Spleen (tissue), 11 donors: ENCODE measurements at regions not wholly inside any gene's neighbourhood (a gene's known extent, or its start where the extent isn't known, plus 50 kb on each side); places are given as distances from the start of the nearest gene placed in this dataset.

ENCODE experiments used
- DNase-seq: peaks from one replicate; pipeline ENCODE4 v3.0.0-alpha.2; 2020
- H3K27ac ChIP-seq, 8 donors: fragments of 200-600 bp; sonication (generic) in 7 of 8; 1 replicate in 4 of 8; 2 replicates in 4 of 8; pipeline versions ENCODE4 v1.5.0 to v1.8.0; 2016 to 2021; ENCODE audit warnings: inconsistent platforms in 4 of 8, mild to moderate bottlenecking in 4 of 8, moderate library complexity in 1 of 8
- H3K27me3 ChIP-seq, 7 donors: fragments of 200-600 bp; sonication (generic) in 6 of 7; replicated peaks in 1 of 7; 1 replicate in 4 of 7; 2 replicates in 3 of 7; pipeline versions ENCODE4 v1.5.0 to v1.8.0; 2016 to 2021; ENCODE audit warnings: inconsistent platforms in 3 of 7, mild to moderate bottlenecking in 1 of 7
- H3K36me3 ChIP-seq, 6 donors: fragments of 200-600 bp; sonication (generic) in 5 of 6; 1 replicate in 4 of 6; 2 replicates in 2 of 6; pipeline versions ENCODE4 v1.5.0 to v1.8.0; 2016 to 2021; ENCODE audit warnings: inconsistent platforms in 2 of 6
- H3K4me1 ChIP-seq, 6 donors: fragments of 200-600 bp; sonication (generic) in 5 of 6; 1 replicate in 3 of 6; 2 replicates in 3 of 6; pipeline versions ENCODE4 v1.5.0 to v1.8.0; 2016 to 2021; ENCODE audit warnings: inconsistent platforms in 3 of 6
- H3K4me3 ChIP-seq, 8 donors: fragments of 200-600 bp; sonication (generic) in 7 of 8; 1 replicate in 4 of 8; 2 replicates in 4 of 8; pipeline versions ENCODE4 v1.5.0 to v1.8.0; 2016 to 2021; ENCODE audit warnings: inconsistent platforms in 4 of 8, mild to moderate bottlenecking in 4 of 8, moderate library complexity in 2 of 8
- H3K9me3 ChIP-seq, 8 donors: fragments of 200-600 bp; sonication (generic) in 7 of 8; 1 replicate in 4 of 8; 2 replicates in 4 of 8; pipeline versions ENCODE4 v1.5.0 to v1.8.0; 2016 to 2021; ENCODE audit warnings: inconsistent platforms in 4 of 8
- CTCF ChIP-seq, 11 experiments: fragments of 200-600 bp in 7 of 11; fragments of 450-650 bp in 4 of 11; sonication (generic) in 4 of 11; IDR thresholded peaks in 8 of 11; conservative IDR thresholded peaks in 3 of 11; 1 replicate in 7 of 11; 2 replicates in 4 of 11; pipeline versions ENCODE4 v1.4.0 to v1.8.0; 2016 to 2021; ENCODE audit warnings: antibody characterized with exemption in 11 of 11, inconsistent platforms in 4 of 11, mild to moderate bottlenecking in 1 of 11
- POLR2A ChIP-seq, 3 donors: fragments of 450-650 bp; IDR thresholded peaks; one replicate each; pipeline ENCODE4 v1.5.1; 2017; ENCODE audit warnings: antibody characterized with exemption in 3 of 3, mild to moderate bottlenecking in 1 of 3
- POLR2AphosphoS5 ChIP-seq, 3 donors: sonication (generic); formaldehyde crosslinking; IDR thresholded peaks; one replicate each; pipeline ENCODE4 v1.5.1; 2017; ENCODE audit warnings: antibody characterized with exemption in 3 of 3
- WGBS, 5 donors: extraction: QIAGEN DNeasy Blood & Tissue Kit in 3 of 5; methylation state at CpG; one replicate each; pipeline versions ENCODE4 v1.1.5 to v1.1.7; 2013 to 2018; 5-methylcytosine and 5-hydroxymethylcytosine counted together
- intact Hi-C: fragments of 100-400 bp; cut with DNase I; formaldehyde crosslinking; loops from one replicate; pipeline ENCODE4 v1.15.0; 2023; ENCODE audit warnings: low total_unique reads
- donor health status: healthy with polysubstance abuse.
- donor health status: DM: no; HTN: no; CAD: no; lungs with moderate emphysema.
- donor health status: DM: no; HTN: no; CAD: no.
- donor health status: Bipolar disorder and iron deficiency.
- donor health status: healthy.
- donor health status: DM: no; HTN: no; CAD: no.
- donor health status: DM: yes; HTN: yes; CAD: no.

DNA sequence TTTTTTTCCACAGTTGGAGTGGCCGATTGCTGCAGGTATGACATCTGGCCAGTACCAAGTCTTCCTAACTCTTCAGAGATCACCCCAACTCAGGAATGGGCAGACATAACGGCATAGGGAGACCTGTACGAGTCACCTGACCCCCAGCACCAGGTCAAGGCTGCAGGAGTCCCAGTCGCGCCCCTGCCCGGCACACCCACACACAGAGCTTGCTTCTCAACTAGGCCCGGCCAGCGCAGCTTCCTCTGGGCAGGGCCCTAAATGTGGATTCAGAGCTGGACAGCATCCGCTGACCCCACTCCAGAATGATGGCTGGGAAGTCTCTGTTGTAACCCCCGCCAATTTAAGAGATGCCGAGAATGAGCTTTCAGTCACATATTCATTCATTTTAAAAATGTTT is 58.8 kb upstream of the CLDN14 start:
- H3K27ac ChIP-seq, result no peak overlapping the region
- H3K36me3 ChIP-seq, result no peaks in the 10 kb centered on the region
- H3K4me3 ChIP-seq, result no peak overlapping the region
- peaks cover 0 to 5% (median 0%) of the 10 kb centered on the region in 6 donors for H3K4me1 ChIP-seq
- DNase-seq, result no peak
- no peaks in the 10 kb centered on the region for H3K9me3 ChIP-seq
- TF ChIP-seq POLR2A (IDR thresholded peaks at IDR 0.05) (no peak), POLR2AphosphoS5 (IDR thresholded peaks at IDR 0.05) (no peak), CTCF (IDR thresholded peaks at IDR 0.05 in 8 of 11, conservative IDR thresholded peaks at IDR 0.05 in 3 of 11) (no peak)
- peaks cover 0 to 45% (median 7%) of the 10 kb centered on the region in 7 donors for H3K27me3 ChIP-seq
- intact Hi-C loops, result no loop called here
- WGBS, 5 donors, result 83 to 93% (median 89%) methylated on average over 11 of the region's 11 CpGs

DNA sequence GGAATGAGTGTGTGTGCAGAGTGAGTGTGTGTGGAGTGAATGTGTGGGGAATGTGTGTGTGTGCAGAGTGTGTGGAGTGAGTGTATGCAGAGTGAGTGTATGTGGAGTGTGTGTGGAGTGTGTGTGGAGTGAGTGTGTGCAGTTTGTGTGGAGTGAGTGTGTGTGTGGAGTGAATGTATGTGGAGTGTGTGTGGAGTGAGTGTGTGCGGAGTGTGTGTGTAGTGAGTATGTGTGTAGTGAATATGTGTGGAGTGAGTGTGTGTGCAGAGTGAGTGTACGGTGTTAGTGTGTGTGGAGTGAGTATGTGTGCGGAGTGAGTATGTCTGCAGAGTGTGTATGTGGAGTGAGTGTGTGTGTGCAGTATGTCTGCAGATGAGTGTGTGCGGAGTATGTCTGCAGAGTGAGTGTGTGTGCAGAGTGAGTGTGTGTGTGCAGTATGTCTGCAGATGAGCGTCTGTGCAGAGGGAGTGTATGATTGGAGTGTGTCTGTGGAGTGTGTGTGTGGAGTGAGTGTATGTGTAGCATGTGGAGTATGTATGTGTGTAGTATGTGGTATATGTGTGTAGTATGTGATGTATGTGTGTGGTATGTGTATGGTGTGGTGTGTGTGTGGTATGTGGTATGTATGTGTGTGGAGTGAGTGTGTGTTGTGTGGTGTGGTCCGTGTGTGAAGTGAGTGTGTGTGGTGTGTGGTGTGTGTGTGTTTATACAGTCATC is 59.7 kb upstream of the CLDN14 start:
- Histone ChIP-seq H3K27me3 (peaks cover 0 to 45% (median 7%) of the 10 kb centered on the region in 7 donors), H3K36me3 (no peaks in the 10 kb centered on the region), H3K9me3 (no peaks in the 10 kb centered on the region), H3K4me3 (no peak overlapping the region), H3K4me1 (peaks cover 0 to 5% (median 0%) of the 10 kb centered on the region in 6 donors), H3K27ac (no peak overlapping the region)
- intact Hi-C loops, result no loop called here
- DNase-seq, result no peak
- TF ChIP-seq CTCF (IDR thresholded peaks at IDR 0.05 in 8 of 11, conservative IDR thresholded peaks at IDR 0.05 in 3 of 11) (no peak), POLR2A (IDR thresholded peaks at IDR 0.05) (no peak), POLR2AphosphoS5 (IDR thresholded peaks at IDR 0.05) (no peak)
- 80 to 97% (median 92%) methylated on average over 6 of the region's 6 CpGs for WGBS, 5 donors

DNA sequence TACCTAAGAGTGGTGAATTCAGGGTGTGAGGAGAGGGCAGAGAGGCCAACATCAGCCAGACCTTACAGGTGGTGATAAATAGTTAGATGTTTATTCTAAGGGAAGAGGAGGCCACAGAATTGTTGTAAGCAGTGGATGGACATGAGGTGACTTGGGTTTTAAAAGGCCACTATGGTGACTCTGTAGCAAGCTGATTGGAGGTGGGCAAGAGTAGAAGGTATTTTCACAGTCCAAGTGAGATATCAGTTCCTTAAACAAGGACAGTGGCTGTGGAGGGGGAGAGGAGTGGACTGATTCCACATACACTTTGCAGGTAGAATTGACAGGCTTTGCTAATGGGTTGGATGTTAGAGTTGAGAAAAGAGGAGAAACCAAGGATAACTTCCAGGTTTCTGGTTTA is 60.8 kb upstream of the CLDN14 start:
- intact Hi-C loops, result no loop called here
- Histone ChIP-seq H3K36me3 (no peaks in the 10 kb centered on the region), H3K27me3 (peaks cover 0 to 51% (median 7%) of the 10 kb centered on the region in 7 donors), H3K9me3 (no peaks in the 10 kb centered on the region), H3K4me3 (no peak overlapping the region), H3K27ac (no peak overlapping the region), H3K4me1 (peaks cover 0 to 5% (median 0%) of the 10 kb centered on the region in 6 donors)
- no peak for DNase-seq
- TF ChIP-seq POLR2AphosphoS5 (IDR thresholded peaks at IDR 0.05) (no peak), POLR2A (IDR thresholded peaks at IDR 0.05) (no peak), CTCF (IDR thresholded peaks at IDR 0.05 in 8 of 11, conservative IDR thresholded peaks at IDR 0.05 in 3 of 11) (no peak)

DNA sequence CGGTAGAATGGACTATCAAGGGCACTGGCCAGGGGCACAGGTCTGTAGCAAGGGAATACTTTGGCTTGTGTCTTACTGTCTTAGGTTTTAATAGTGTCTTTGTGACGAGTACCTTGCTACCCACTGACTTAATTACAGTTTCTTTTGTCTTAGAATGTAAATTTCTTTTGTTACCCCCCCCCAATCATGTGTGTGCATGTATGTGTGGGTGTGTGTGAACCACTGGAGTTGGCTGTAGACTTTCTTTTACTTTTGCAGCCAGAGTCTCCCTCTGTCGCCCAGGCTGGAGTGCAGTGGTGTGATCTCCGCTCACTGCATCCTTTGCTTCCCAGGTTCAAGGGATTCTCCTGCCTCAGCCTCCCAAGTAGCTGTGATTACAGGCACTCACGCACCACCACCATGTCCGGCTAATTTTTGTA is 61.8 kb upstream of the CLDN14 start:
- intact Hi-C loops, result no loop called here
- no peak overlapping the region for H3K27ac ChIP-seq
- no peaks in the 10 kb centered on the region for H3K9me3 ChIP-seq
- H3K4me3 ChIP-seq, result no peak overlapping the region
- H3K36me3 ChIP-seq, result no peaks in the 10 kb centered on the region
- TF ChIP-seq CTCF (IDR thresholded peaks at IDR 0.05 in 8 of 11, conservative IDR thresholded peaks at IDR 0.05 in 3 of 11) (no peak), POLR2AphosphoS5 (IDR thresholded peaks at IDR 0.05) (no peak), POLR2A (IDR thresholded peaks at IDR 0.05) (no peak)
- no peak for DNase-seq
- H3K27me3 ChIP-seq, result peaks cover 0 to 51% (median 7%) of the 10 kb centered on the region in 7 donors
- 76 to 93% (median 86%) methylated on average over 6 of the region's 6 CpGs for WGBS, 5 donors
- H3K4me1 ChIP-seq, result peaks cover 0 to 5% (median 0%) of the 10 kb centered on the region in 6 donors
